Stimulated activated CD4-positive, alpha-beta T cell treated with anti-CD3 and anti-CD28 coated beads, Interleukin-12 subunit alpha, Interleukin-12 subunit beta, amount 100 ng/mL, for 24 hours (primary cell): ENCODE measurements at regions not wholly inside any gene's neighbourhood (a gene's known extent, or its start where the extent isn't known, plus 50 kb on each side); places are given as distances from the start of the nearest gene placed in this dataset.

Source experiments
- DNase-seq, 2 experiments: peaks; one replicate each; pipeline ENCODE4 v3.0.0-alpha.2; 2020; ENCODE audit warnings: low read depth in 2 of 2

DNA sequence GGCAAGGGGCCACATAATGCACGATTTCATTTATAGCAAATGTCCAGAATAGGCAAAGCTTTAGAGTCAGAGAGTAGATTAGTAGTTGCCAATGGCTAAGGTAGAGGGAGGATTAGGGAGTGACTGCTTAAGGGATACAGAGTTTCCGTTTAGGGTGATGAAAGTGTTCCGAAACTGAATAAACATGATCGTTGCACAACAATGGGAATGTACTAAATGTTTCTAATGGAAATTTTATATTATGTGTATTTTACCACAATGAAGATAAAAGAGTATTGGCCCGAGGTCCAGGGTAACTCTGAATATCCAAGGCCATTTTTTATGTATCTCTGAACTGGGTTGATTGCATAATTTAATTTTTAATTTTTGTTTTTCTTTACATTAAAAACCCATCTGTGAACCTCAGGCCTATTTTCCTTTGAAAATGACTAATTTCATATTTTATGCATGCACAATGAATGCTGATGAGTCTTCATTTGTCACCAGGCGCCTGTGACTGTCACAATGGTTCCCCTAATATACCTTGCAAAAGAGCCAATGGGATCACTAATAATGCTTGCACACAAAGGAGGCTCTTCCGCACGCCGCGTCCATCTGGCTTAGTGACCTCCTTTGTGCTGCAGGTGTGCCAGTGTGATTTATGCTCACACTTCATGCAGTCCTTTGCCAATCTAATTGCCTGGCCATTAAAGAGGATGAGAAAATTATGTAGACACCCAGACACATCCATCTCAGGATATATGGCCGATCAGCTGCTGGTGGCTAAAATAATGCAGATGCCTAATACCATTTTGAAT, 612.5 kb downstream of the CDH26 start:
- DNase-seq = no peak

DNA sequence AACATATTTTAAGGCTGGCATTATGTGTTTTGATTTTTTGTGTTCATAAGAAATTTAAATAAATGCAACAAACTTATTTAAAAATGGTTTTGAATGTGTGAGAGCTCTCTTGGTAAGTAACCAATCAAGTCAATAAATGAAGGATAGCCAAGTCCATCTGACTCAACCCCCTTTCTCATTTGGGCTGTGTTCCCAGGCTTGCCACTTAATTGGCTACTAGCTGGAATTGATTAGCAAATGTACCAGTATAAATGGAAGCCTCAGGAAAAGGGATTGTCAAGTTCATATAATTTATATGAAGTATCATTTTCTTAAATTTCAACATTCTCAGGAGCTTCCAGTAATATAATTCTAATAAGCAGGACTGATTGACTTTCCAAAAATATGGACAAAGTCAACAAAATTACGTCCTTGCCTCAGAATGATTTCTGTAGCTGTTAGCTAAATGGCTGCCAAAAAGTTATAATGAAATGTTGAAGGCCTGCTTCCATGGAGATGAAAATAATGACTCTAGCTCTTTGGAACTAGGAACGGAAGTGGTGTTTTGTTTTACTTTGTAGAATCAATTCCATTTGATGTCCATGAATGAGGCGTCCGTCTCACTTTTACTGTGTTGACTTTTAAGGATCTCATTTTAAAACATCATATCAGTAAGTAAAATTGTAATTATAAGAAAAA, 614.9 kb downstream of the CDH26 start:
- DNase-seq = no peak

DNA sequence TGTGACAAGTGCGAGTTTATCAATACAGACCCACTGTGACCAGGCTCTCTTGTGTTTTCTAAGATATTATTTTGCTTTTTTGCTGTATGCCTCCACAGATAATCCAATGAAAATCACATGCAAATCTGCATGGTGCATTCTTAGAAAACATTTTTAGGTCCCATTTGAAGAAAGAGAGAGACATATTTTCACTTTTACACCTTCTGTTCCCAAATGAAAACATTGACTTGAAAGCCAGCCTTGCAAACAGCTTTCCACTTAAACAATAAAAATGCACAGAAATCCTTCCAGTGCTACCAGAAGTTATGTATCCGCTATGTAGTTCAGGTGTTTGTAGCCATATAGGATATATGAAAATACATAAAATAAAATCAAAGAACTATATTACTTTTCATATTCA, 618.0 kb downstream of the CDH26 start:
- DNase-seq = no peak

DNA sequence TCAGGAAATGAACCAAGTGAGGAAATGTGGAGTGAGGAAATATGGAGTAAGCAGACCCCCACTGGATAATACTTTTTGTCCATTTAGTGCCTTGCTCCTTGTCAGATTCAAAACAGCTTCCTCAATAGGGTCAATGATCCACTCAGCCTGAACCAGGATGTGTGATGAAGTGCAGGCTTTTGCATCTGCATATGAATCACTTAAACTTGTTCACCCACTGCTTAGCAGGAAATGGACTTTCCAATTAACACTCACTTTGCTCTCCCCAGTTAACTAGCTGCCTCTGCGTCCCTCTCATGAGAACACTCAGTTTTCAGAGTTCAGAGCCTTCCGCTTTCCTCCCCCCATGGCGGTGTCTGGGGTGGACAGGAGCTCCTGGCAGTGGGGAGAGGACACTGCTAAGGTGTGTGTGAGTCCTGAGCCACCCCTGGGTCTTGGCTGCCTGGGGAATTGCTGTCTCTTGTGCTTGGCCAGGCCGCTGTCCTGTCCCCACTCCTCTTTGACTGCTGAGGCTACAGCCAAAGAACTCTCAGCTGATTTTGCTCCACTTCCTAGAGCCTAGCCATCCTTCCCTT, 621.8 kb downstream of the CDH26 start:
- DNase-seq = no peak

DNA sequence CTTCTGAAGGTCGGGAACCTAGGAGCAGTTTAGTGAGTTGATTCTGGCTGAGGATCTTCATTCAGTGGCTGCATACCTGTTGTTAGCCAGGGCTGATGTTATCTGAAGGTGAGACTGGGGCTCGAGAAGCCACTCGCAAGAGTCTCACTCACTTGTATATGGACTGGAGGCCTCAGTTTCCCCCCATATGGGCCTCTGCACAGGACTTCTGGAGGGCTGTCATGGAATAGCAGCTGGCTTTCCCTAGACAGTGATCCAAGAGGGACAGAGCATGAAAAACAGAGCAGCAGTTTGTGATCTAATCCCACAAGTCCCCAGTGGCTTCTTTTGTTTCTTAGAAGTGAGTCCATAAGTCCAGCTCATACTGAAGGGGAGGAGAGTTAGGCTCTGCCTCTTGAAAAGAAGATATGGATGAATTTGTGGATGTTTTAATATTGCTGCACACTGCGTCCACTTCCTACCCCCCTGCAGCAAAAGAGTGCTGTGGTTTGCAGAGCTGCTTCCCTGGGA, 623.4 kb downstream of the CDH26 start:
- DNase-seq = no peak

DNA sequence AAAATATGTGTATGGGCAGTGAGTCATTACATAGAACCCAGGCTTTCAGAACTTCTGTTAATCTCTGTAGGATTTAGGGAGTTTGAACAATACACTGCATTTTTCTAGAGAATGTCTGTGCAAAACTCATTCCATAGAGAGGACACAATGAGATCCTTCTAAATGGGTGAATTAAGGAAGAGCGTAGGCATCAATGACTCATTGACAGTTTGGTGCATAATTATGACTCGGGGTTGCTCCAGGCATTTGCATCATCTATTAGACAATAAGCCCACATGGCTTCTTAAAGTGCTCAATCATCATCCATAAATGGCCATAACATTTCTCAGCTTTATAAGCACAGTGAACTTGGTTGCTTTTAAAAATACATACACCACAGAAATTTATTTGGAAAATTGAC, 625.5 kb downstream of the CDH26 start:
- no peak for DNase-seq

DNA sequence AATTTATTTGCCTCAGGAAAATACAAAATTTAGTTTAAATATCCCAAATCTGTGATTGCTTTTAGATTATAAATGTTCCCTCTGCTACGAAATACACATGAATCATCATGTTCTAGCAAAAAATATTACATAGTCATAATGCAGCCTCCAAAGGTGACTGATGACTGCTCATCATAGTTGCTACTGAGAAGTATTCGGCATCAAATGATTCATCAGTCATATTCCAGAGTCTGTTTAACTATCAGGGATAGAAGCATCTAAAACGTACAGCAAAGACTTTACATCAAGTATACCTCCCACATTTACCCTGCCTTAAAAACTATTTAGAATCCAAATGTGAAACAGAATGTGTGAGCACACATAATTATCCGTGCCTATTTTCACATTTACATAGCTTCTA, 626.0 kb downstream of the CDH26 start:
- DNase-seq = no peak

DNA sequence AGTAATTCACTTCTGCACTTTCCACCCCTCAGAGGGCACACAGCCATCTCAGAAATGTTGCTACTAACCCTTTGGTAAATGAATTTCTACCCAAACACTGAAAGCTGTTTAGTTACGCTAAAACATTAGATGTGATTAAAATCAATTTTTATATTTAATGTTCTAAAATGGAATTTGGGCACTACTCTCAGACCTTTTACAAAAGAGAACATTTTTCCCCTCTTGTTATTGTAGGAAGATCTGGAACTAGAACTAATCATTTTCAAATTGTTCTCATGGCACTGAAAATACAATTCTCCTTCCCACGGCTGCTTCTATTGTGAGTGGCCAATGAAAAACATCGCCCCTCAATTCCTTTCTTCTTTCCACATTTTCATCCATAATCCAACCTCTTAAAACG, 627.4 kb downstream of the CDH26 start:
- DNase-seq = no peak

DNA sequence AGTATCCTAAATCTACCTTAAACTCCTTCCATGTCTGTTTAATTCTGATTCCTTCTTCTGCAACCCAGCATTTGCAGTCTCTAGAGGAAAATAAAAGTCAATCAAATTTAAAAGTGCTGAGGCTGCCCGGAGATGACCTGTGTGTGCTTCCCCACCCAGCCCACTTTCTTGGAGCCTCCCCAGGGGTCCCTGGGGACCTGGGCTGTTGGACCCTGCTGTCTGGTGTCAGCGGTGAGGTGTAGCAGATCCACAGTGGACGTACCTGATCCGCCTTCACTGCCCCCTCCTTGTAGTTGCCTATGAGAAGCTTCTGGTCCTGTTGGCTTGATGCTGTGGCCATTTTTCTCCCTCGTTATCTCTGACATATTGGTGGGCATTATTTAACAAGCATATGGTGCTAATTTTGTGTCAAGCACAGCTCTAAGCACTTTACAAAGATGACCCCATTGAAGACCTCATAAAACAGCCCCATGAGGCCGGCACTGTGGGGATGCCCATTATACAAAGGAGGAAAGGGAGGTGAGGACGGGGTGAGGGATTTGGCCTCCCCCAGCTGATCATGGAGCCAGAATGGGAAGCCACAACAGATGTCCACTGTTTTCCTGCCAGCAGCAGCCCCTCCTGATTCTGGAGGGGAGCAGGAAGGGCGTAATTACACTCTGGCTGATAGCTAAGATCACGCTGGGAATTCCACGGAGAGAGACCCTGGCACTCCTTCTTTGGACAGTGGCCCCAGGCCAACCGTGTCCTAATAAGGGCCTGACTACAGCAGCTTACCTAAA, 628.2 kb downstream of the CDH26 start:
- no peak for DNase-seq

DNA sequence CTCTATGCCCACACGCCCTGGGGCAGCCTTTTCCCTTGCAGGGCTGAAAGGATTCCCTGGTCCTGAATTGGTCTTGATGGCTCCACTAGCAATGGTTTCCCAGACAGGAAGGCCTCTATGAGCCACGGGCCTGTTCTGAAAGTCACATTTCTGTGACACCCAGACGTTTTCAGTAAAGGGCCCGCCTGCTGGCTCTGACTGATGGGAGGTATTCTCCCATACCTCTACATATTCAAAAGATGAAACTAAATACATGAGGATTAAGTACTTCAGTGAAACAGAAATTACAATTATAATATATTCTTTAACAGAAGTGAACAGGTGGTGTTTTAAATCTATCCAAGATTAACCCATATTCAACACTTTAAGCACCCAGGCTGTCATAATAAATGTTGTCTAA, 629.8 kb downstream of the CDH26 start:
- DNase-seq = no peak

DNA sequence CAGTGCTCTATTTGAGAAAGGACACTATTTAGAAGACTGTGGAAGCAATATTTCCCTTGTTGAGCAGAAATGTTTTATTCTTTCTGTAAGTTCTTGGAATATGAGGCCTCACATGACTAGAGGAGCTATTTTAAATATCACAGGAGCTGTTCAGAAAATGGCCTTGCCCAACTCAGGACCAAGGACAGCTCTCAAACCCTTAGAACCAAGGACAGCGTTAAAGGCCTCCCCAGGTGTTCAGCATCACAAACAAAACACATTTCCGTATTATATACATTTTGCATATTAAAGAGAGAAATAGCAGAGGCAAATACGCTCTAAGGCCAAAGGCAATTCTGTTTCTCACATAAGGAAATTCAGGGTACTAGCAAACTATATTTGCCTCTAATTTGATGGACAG, 631.4 kb downstream of the CDH26 start:
- no peak for DNase-seq

DNA sequence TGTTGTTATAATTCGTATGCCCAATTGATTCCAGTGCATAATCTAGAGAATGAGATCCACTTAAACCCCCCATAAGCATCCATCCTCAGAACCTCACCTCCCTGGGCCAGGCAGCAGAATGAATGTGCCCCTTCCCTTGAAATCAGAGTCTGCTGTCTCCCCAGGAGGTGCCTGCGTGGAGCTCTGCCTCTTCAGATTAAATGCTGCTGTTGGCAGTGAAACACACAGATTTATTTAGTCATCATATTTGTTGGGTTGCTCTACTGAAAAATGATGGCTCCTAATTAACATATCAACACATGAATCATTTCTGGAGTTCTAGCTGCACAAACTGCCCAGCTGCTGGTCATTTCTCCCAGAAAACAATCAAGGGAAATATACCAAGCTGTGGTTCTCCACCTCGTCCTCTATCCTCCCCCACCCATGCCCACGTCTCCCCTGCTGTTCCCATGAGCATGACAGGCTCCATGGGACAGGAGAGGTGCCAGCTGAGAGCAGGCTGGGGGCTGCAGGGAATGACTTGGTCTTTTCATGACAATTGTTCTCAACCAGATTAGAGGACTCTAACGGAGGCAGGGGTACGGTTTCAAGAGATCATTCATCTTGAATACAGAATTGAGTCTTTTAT, 633.1 kb downstream of the CDH26 start:
- DNase-seq = no peak

DNA sequence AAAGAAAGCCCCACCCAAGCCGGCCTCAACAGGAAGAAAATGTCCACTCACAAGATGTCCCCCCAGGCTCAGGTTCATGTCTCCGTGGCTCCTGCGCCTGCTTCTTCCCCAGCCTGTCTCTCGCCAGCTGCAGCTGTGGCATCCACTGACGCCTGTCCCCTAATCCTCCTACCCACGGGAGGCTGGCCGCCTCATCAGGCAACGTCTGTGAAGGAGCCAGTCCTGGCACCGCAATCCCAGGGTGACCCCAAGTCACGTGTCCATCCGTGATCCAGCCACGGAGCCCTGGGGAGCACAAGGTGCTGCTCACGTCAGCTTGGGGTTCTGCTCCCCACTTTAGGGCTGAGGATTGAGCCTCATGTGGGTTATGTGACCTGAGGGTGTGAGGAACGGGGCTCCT, 640.3 kb downstream of the CDH26 start:
- no peak for DNase-seq

DNA sequence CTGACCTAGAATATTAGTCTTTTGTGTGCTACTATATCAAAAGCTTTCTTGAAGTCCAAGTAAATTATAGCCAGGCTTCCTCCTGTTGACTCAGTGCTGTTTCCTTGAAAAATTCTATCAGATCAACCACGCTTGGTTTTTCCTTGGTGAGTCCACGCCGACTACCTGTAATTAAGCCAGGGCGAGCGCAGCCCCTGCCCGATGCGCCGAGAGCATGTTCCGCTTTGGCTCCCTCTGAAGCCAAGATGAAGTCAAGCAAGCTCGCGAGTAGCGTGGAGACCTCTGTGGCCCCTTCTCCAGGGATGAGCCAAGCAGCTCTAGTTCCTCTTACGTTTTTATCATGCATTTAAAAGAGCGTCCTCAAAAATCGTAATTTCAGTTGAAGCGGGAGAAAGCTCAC, 641.2 kb downstream of the CDH26 start:
- DNase-seq = no peak

DNA sequence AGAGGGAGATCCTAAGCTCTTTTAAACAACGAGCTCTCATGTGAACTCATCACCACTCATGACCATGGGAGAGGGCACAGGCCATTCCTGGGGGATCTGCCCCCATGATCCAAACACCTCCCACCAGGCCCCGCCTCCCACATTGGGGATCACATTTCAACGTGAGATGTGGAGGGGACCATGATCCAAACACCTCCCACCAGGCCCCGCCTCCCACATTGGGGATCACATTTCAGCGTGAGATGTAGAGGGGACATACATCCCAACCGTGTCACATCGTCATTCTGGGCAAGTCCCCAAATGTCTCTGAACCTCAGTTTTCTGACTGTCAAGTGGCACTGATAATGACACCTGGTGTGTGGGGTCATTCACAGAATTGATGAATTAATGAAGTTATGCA, 641.8 kb downstream of the CDH26 start:
- DNase-seq = no peak

DNA sequence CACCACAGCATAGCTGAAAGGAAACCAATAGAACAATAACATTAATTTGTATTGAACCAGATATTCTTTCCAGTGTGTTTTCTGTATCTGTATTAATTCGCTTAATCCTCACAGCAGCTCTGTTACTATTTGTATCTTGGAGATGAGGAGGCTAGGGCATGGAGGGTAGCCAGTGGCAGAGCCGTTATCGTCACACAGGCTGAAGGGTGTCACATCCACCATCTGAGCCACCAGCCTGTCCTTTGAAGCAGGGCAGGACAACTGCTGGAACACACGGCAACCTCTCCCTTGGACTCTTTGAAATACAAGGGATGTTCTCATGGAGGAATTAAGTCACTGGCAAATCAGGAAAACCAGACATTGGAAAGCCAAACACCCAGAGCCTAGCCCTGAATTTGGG, 628.0 kb upstream of the CDH4 start:
- no peak for DNase-seq

DNA sequence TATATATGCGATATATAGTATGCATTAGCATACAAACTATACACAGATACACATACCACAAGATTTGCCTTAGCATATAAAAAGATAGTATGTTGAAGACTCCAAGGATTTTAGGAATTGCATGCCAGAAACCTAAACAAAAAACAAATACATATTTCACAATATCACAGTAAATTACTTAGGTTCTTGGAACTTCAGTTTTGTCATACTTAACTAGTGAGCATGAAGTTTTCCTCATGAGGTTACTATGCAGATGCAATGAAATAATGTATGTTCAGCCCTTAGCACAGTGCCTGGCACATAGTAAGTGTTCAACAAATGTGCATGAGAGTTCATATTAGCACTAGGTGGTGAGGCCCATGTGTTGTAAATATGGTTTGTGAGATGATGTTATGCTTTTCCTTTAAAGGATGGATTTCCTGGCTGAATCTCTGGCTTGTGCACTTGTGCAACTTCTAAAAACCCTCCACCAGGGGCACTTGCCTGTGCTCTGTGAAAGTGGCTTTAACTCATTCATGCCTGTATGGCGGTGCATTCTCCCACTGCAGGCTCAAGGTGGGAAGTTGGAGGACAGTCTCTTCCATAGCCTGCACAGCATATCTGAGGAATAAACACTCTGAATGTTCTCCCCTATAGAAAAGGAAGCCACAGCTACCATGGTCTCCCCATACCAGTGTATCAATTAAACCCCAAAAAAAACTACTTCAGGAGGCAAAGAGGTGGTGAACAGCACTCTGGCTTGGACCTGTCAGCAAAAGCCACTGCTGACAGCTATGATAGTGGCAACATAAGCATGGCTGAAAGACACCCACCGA, 624.1 kb upstream of the CDH4 start:
- DNase-seq = no peak

DNA sequence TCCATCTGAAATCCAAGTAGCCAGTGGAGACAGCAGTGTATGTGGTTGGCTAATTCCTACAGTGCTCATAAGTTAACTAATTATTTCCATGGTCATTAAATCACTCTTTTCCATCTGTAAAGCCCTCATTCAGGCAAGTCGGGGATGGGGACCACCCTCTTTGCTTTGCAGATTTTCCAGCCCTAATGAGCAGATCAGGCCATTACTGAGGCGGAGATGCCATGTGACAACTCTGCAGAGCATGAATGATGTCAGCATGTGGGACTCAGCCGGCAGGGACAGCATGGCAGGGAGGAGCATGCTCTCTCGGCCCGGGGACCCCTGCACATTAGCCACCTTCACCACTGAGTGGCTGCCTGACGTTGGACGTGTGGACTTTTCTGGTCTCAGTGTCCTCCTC, 623.3 kb upstream of the CDH4 start:
- DNase-seq = no peak

DNA sequence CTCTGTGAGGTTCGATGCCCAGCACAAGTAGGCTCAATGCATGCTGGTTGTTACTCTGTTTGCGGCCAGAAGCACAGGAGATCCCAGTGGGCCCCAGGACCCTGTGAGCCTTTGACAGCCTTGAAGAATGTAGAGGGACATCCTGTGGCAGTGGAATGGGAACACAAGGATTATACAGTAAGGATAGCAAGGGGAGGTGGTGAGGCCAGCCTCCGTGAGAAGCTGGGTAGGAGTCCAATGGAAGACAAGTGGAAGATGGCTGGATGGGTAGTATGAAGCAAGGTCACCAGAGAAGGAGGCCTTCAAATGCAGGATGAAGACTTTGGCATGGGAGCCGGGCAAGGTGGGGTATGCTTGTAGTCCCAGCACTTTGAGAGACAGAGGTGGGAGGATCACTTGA, 622.9 kb upstream of the CDH4 start:
- DNase-seq = no peak

DNA sequence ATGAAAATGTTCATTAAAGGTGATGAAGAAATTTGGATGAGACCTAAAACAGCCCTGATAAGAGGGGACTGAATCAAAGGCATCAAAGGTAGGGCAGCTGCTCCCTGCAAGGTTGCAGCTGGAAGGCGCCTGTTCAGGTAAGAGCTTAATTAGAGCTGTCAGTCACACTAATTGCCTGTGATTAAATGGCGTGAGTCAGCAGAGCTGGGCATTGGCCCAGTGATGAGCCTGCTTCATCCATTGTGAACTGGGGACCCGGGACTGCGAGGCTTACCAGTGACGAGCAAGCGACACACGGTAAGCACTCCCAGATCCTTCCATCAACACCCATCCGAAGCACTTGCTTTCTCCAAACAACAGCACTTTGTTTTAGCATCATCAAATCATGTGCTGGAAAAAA, 621.5 kb upstream of the CDH4 start:
- DNase-seq = no peak
